HG03066 (cell line): ENCODE measurements at regions not wholly inside any gene's neighbourhood (a gene's known extent, or its start where the extent isn't known, plus 50 kb on each side); places are given as distances from the start of the nearest gene placed in this dataset.

Experiments used
- ATAC-seq: cut with Tn5 transposase; IDR thresholded peaks from one replicate; pipeline ENCODE4 v1.9.1; 2021; ENCODE audit warnings: low read depth; ENCODE audit not compliant: unreplicated experiment

DNA sequence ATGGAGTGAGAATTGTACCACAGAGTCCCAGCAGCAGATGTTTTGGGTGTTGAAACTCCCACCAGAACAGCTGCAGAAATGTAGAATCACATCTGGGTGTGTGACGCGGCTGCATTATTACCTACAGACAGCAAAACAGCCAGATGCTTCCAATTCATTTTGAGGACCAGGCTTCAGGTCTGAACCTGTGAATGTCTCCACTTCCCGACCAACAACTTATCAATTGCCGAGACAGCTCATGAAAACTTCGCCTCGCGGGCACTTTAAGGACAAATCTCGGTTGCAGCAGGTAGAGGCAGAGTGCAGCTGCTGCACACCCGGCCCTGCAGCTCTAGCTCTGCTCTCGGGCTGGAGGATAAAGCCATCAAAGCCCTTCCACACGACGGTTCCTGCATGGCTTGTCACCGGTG is 202.0 kb downstream of the HRH4 start:
- ATAC-seq = no peak

DNA sequence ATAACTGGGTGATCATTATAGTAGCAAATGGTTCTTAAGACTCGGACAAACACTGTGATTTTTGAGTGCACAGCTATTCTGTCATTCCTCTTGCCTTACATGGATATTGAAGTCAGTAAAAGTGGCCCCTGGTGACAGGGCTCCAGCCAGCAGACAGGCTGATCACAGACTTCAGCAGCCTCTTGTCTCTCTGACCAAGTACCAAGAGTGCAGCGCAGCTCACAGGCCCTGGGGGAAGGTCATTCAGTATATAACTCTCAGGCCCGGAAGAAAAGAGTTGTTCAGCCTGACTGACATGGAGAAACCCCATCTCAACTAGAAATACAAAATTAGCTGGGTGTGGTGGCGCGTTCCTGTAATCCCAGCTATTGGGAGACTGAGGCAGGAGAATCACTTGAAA is 202.6 kb downstream of the HRH4 start:
- ATAC-seq = no peak

DNA sequence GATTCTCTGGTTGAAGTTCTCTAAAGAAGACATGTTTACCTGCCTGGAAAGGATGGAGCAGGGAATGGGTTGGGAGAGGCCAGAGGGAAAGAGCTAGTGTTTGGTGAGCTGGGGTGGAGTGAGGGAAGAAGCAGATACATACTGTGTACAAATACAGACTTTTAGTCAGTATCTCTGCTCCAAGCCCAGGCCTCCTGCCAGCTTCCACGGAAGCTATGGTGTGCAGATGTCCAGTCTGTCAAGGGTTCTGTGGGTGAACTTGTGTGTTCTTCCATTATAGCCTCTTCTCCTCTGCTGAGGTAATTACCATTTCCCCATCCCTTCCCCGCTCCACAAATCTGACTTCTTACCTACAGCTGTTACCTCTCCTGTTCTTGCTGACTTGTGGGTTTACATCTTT is 208.6 kb downstream of the HRH4 start:
- no peak for ATAC-seq

DNA sequence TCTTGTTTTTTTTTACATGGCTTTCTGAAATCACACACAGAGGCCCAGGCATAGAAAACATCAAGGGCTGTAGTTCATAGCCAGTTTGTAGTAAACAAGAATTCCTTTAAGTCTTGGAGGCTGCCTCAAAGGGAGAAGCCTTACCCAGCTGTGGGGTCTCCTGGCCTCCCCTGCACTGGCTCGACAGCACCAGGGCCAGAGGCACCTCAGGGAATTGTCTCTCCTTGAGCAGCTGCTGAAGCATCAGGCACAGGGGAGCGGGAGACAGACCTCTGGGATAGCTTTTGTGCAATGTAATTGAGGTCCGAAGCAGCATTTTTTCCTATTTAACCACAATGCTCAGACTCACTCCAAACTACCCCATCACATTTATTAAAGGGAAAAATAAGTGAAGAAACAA is 209.1 kb downstream of the HRH4 start:
- ATAC-seq = no peak

DNA sequence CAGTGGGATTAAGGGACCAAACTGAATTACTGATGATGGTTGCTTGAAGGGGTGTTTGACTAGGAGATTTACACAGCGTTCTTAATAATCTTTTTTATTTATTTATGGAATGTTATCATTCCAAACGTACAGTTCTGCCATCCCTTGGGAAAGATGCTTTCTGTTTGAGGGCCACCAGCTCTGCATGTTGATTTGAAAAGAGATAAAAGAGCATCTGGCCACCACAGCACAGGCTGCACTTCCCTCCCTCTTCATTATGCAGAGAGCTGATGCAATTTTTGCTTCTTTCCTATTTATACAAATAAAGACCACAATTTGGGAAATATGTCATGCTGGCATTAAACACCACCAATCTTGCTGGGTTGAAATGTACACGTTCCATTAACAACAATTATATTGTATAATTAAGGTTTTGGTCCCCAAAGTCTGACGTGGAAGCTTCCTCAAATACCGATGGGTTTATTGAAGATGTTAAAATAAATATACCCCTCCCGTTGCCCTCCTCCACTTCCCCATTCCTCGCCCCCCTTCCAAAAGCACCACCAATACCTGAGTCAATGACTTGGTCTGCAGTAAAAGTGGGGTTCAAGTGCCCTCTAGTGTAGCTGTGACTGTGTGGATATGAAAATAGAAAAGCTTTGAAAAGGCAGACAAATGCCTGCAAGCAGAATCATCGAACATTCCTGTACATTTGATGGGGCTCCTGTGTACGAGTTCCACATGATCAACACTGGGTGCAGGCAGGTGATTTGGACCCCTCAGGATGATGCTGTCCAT is 211.9 kb downstream of the HRH4 start:
- ATAC-seq = no peak

DNA sequence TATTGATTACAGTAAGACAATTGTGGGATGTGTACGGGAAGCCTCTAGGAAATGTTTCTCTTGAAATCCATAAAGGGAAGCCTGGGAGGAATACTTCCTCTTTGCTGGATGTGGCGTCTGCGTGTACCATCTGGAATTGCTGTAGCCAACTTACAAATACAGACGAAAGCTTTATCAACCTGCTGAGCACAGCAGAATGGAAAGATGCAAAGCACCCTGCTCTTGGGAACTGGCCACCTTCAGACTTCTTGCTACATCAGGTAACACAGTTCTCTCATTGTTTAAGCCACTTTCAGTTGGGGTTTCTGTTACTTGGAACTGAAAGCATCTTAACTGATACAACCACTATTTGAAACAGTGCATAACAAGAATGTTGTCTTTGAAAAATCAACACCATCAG is 213.8 kb downstream of the HRH4 start:
- no peak for ATAC-seq

DNA sequence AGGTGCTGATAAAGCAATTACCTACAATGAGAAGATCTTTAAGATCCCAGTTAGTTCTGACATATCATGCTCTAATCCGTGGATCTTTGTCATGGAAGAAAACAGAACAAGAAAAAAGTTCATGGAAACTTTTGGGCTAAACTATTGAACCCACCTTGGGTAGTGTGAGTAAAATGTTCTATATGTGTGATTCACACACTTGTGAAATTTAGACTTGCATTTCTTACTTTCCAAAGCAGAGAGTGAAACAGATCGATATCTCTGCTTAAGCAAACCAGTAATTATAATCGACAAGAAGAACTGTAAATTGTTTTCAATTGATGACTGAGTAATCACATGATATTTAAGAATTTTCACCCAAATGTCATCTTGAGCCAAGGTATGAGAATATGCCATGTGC is 214.2 kb downstream of the HRH4 start:
- ATAC-seq = no peak

DNA sequence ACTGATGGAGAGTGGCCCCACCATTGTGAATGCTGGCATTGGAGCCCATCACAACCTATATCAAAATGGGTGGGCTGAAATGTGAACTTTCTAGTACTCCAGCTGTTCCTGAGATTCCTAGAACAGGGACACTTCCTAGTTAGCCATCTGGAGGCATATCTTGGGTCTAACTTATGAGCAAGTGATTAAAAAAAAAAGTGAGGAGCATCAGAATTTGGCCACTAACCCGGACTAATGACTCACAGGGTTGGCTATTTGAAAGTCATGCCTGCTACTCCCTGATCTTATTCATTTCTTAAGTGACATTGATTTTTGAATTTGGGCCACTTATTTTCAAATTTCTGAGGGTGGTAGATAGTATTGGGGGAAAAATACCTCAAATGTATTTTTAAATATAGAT is 216.6 kb downstream of the HRH4 start:
- no peak for ATAC-seq

DNA sequence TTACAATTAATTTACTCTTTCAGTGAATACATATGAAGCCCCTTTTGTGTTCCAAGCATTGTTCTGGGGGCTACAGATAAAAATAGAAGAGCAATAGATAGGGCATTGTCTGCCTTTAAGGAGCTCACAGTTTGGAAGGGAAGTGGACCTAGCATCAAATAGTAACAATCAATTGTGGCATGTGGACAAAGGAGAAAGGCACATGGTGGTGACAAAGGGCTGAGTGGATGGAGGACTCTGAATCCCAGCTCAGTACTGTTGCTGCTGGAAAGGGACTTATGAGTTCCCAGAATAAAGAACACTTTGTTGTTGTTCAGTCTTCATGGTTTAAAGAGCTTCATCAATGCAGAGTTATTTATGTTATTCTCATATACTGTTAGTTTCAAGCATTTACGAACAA is 217.7 kb downstream of the HRH4 start:
- no peak for ATAC-seq

DNA sequence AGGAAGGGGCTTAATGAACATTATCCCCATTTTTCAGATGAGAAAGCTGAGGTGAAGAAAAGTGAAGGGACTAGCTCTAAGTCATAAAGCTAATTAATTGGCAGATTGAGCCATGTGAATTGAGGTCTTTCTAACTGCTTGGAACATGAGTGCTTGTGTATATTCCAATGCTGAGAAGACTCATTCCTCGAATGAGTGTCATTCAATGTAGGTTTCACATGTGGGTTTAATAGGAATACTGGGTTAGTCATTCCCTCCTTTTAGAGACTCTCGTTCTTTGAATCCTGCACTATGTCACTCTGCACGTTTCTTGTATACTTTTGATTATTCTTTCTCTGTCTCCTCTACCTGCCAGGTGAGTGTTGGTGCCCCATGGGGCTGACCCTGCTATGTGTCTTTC is 218.2 kb downstream of the HRH4 start:
- ATAC-seq = no peak

DNA sequence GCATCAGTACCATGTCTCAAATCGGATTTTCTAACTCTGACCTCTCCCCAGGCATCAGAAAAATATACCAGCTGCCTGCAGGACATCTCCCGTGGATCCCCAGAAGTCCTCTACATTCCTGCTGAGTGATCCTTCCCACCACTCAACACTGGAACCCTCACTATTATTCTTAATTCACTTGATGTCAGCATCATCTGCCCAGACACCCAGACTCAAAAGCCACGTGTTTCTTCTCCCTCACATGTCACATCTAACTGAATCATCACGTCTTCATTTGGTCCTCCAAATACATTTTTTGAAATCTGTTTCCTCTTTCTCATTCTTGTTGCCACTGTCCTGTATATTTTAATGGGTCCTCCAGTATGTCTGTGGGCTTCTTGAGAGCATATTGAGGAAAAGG is 218.6 kb downstream of the HRH4 start:
- no peak for ATAC-seq

DNA sequence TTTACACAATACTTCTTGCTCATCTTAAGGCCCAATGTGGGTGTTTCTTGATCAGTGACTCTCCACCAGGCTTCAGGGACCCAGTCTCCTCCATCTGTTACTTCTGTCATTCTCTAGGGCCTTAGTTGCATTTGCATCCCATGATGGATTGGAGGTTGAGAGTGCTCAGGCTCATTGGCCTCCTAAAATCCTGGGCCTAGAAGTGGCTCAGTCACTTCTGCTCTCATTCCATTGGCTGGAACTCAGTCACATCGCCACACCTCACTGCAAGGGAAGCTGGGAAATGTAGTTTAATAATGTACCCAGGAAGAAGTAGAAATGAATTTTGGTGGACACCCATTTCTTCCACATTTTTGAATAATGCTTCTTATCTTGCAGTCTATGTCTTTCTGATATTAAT is 223.5 kb downstream of the HRH4 start:
- ATAC-seq = no peak

DNA sequence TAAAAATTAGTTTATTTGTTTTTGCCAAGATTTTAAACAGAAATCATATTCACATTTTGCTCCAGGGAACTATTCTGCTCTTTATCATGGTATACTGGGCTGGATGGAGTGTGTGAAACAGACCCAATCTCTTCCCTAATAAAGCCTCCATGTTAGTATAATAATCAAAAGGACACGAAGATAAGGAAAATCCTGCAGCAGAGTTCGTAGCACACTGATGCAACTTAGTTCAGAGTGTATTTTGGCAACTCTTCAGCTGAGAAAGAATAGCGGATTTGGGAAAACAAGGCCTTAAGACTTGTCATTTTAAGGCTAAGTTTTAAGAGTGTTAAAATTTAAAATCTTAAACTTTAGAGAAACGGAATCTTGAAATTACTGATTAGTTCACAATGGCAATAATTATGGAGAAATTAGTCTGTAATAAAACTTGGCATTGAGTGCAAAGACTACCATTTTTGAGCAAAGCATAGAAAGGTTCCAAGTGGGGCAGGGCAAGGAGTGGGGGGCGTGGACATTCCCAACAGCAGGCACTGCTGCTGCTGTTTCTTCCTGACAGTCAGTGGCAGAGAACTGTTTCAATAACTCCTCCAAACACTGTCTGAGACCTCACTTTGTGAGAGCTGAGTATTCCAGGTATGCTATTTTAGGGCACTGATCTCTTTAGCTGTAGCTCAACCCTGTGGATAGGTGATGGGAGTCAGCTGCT is 225.0 kb downstream of the HRH4 start:
- ATAC-seq = no peak

DNA sequence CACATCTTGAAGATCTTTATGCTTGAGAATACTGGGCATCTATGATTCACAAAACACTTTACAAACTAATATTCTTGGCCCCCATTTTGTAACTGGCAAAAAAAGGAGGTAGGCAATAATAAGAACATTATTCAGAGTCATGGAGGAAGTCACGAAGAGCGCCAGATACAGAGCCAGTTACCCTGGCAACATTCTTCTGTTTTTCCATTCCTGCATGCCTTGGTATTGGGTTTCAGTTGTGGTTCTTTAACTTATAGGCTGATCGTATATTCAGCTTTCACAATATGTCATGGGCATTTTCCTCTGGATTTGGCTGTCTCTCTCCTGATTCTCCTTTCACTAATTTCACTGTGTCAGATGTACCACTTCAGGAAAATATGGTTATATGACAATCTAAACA is 234.7 kb downstream of the HRH4 start:
- ATAC-seq = no peak

DNA sequence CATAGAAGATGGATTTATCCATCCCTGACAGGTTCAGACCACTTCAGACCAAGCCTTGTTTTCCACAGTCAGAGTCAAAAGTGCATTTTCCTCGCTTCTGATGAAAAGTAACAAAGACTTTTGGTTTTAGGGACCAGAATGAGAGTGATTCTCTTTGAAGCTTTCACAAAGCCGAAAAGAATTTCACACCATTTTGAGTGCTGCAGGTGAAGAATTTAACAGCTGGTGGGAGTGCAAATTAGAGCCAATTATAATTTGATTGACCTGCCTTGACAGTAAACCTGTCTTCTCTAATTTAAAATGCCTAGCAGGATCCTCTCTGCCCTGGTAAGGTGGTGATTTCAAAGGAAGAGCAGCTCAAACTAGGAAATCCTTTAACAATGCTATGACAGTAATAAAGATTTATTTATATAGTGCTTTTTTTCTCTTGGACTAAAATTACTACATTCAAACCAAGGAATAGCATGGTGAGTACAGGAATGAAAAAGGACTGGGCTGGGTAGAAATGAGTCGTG is 241.6 kb downstream of the HRH4 start:
- no peak for ATAC-seq

DNA sequence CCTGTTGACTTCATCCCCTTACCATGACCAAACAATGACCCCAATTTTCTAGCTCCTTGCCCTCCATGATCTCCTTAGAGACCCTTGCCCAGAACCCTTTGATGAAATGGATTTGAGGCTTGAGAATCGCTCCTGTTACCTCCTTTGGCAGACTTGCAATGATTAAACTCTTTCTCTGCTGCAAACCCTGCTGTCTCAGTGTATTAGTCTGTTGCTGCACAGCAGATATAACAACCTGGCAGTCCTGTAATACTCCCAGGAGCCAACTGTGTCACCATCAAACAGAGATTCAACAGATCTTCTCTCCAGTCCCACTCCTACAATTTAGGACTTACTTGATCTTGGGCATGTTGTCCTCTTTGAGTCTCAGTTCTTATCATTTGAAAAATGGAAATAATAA is 242.9 kb downstream of the HRH4 start:
- no peak for ATAC-seq

DNA sequence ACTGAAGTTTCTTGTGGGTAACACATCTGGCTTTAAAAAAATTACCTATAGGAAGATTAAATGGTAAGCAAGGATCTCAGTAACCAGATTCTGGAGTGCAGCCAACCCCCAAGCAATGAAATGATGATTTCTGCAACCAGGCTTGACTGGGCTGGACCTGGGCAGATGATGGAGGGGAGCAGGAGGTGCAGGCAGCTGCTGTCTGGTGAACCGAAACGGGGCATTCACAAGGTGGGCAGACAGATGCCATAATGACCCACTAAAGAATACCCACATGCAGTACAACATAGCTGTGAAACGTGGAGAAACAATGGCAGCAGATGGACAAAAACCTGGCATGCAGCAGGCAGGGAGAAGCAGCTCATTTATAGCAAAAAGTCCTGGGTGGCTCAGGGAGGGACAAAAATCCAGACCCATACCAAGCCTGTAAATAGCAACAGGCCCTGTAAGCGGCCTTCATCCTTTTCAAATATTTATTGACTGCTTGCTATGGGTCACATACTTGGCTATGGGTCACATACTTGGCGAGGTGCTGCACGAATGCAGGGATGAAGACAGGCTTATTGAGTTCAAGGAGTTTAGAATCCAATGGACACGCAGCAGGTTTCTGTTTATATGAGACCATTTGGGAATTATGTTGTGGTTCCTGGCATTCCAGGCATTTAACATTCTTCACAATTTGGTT is 244.7 kb downstream of the HRH4 start:
- ATAC-seq = no peak

DNA sequence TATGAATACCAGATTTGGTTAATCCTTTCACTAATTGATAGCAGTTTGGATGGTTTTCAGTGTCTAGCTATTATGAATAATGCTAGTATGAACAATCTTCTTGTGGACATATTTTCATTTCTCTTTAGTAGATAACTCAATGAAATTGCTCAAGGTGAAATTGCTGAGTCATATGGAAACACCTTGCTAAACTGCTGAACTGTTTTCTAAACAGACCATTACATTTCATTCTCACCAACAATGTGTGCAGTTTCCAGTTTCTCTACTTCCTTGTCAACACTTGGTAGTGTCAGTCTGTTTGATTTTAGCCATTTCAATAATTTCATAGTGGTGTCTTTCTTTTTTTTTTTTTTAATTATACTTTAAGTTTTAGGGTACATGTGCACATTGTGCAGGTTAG is 250.0 kb downstream of the HRH4 start:
- ATAC-seq = no peak

DNA sequence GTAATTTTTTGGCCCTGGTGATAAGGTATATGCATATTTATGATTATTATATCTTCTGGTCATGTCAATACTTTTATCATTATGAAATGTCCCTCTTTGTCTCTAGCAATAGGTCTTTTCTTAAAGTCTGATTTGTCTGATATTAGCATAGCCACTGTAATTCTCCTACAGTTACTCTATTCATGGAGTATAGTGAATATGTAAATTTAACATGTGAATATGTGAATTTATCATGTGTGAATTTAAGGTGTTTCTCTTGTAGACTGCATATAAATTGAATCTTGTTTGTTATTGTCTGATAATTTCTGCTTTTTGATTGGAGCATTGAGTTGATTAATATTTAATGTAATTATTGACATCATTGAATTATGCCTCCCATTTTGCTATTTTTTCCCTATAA is 259.4 kb downstream of the HRH4 start:
- no peak for ATAC-seq

DNA sequence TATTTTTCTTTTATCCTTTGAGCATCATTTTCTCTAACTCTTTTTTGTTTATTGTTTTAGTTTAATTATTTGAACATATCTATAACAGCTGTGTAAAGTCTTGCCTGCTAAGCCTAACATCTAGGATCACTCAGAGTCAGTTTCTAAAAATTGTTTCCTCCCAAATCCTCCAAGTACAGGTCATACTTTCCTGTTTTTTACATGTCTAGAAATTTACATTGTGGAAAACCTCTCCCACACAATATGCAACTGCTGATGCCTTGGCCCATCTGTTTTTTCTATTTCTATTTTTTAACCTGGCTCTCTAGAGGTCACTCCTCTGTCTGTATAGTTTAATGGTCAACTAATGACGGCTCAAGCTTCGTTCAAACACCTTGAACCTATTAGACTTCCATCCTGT is 261.0 kb downstream of the HRH4 start:
- ATAC-seq = no peak

DNA sequence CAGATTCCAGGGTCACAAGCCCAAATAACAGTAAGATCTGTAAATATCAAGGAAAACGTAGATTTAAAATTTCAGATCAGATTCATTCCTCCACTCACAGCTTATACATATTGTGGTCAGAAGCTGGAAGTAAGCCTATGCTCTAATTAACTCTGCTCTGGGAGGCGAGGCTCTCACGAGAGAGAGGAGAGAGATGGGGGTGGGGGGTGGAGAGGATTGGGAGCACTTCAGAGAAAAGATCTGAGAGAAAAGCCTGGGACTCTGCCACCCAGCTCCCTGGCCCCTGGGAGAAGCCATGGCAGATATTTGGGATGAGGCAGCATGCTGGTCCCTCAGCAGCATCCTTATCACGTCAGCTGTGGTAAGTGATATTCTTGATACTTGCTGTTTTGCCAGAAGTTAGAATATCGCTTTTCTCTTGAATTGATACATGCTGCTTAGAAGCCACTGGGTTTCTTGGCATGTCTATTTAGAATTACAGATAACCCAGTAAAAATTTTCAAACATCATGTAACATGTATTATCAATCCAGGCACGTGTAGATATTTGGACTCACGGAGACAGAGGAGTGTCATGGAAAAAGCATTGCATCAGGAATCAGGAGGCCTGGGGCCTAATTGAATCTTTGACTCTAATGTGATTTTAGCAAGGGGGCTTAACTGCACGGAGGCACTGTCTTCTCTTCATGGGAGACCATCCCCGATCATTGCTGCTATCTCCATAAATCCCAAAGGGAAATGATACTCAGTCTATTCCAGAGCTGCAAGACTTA is 265.4 kb downstream of the HRH4 start:
- ATAC-seq = no peak
